ENCODE measurements at regions not wholly inside any gene's neighbourhood (a gene's known extent, or its start where the extent isn't known, plus 50 kb on each side); places are given as distances from the start of the nearest gene placed in this dataset.

DNA sequence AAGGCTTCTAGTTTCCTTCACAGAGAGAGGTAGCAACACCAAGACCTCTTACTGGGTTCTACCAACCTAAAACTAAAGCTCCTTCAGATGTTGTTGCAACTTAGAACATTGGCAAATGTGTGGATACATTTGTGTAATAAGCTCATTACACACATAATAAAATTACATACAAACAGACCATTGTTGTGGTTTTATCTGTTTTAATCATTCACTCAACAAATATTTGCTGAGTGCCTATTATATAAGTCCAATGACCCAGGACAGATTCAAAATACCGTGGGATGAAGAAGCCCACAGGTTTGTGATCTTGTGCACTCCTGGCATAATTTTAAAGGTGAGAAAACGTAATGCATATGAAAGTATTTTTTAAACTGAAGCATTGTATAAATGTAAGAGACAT, 160.4 kb upstream of the NPVF start:
- H3K4me3 ChIP-seq = no peak overlapping the region
- no peak overlapping the region for H3K27ac ChIP-seq

DNA sequence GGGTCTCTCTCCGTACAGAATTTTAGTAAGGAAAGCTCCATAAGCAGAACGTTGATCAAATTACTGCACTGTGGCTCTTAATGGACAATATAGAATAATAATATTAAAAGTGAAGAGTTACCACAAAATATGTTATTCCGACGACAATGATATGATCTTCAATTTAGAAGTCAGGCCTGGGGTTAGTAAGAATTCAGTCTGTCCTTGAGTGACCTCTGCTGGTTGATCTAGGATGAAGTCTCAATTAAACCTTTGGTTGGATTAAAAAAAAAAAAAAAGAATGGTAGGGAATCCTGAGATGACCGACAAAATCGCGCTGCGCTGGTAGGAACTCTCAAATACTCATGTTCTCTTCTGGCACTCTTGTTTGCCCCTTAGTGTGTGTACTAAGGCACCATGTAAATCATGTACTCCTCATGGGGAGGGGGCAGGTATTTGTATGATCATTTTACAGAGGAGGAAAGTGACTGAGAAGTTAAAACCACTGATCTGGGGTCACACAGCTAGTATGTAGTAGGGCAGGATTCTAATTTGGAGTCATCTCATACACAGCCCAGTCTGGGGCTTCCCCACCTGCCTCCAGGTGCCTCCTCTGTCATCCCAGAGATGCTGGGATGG, 161.3 kb upstream of the NPVF start:
- Histone ChIP-seq H3K4me3 (no peak overlapping the region), H3K27ac (peak overlapping the region in 1 of 21 experiments; percentile 57)

DNA sequence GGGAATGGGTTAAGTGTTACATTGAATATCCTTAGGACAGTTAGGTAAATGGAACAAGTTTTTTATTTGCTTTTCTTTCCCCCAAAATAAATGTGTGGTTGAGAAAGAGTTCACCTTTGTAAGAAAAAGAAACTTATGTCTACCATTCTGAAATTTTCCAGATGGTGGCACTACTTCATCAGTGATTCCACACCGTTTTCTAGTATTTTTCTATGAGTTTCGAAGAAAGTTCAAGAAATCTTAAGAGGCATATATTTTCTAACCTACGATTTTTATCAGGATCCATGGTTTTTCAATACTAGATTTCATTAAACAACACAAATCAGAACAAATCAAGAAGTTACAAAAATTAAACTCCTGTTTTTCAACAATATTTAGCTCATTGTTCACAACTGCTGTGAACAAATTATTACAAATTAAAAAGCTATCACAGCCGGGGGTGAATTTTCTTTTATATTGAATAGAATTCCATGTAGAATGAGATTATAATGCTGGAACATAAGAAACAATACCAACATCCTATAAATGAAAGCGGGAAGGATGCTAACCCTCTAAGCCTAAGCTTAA, 163.1 kb upstream of the NPVF start:
- H3K4me3 ChIP-seq = no peak overlapping the region
- H3K27ac ChIP-seq = no peak overlapping the region

DNA sequence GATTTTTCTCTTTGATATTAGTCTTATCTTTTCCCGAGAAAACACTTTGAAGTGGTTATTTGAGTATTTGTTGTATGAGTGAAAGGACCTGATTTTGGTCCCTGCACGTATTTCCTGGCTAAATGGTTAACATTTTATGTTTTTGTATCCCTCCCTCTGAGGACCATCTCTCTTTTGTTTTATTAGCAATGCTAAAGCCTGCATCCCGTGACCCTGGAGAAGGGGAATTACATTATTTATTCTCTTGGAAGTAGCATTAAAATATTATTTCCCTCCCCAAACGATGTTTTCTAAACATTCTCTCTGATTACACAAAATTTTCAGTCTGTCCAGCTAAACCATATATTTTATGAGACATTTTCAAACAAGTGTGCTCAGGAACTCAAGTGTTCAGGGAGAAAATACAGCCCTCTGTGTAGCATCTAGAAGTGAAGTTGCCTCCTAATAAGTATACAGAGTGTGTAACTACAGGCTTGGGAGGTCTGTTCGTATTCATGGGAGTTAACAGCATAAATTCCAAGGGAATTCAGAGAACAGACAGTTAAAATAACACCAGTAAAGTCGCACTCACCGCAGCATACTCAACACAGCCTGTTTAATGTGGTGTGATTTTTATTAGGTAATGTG, 163.8 kb upstream of the NPVF start:
- H3K4me3 ChIP-seq = no peak overlapping the region
- no peak overlapping the region for H3K27ac ChIP-seq

DNA sequence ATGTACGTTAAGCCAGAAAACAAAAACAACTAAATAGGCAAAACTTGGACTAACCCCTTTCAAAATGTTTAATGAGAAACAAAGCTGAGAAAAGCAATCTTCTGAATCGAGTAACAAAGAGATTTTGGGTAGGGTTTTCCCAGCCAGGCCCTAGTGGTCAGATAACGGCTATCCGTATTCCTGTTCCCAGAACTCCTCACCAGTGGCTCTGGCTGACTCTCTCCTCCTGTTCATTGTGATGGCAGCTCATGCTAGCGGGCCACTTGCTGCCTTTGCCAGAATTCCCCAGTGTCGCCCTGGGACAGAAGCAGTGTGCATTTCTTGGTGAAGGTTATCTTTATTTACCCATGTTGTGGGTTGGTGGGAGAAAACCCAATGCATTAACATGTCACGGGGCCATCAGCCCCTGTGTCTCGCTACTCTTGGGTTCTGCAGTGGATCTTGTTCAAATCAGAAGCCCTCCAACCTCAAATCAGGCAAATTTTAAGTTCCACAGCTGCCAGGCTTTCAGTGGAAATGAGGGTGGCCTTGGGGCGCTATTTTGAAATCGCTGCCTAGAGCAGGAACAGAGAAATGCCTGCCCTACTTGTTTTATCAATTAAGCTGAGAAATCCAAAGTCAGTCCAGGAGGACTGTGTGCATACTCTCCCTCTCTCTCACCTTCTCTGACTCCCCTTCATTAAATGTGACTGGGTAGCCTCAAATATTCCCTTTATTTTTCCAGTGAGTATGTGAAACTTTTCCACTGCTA, 164.5 kb upstream of the NPVF start:
- H3K27ac ChIP-seq = no peak overlapping the region

DNA sequence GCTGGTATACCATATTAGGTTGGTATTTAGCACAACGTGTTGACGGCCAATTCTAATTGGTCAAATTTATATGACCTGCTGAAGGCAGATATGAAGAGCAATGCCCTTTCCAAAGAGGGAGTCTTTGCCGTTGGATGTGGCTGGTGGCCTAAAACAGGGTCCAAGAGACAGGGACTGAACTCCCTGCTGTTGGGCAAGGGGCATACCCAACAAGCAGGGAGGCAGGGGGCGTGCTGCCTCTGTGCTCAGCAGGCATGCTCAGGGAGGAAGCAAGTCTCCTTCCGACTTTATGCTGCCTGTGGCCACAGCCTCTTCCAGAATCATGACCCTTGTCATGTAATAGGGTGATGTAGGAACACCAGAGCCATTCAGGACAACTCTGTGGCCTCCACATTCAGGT, 167.7 kb upstream of the NPVF start:
- no peak overlapping the region for H3K4me3 ChIP-seq
- no peak overlapping the region for H3K27ac ChIP-seq

More for the DNA sequence above, 164.5 kb upstream of the NPVF start:
- no peak overlapping the region for H3K4me3 ChIP-seq

DNA sequence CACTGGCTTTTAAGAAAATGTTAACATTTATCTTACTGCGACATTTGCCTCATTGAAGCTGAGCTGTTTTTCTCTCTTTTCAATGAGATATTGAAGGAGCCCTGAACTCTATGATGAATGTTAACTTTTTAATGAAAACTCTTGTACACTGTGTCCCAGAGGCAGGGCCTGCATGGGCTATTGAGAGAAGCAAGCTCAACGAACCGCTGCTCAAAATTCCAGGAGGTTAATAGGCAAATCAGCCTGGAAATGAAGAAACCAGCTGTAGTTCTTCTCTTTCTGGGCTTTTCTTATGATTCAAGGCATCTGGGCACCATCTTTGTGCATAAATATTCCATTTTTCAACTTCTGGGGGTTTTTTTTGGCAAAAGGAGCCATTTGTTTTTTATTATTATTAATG, 168.4 kb upstream of the NPVF start:
- Histone ChIP-seq H3K27ac (no peak overlapping the region), H3K4me3 (no peak overlapping the region)

DNA sequence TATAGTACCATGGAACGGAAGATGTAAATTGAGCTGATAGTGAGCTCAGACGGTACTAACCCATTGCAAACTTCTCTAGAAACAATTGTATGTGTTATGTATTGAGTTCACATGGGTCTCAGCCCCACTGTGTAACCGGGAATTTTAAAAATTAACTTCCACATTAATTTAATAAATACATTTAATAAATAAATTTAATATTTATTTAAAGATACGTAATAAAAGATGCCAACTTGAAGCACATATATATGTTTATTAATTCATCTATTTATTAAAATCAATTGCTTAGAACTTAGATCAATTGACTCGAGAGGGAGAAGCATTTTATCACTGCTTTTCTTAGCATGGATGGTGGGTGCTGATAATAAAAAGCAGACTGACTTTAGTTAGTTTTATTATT, 170.1 kb upstream of the NPVF start:
- H3K4me3 ChIP-seq = no peak overlapping the region
- no peak overlapping the region for H3K27ac ChIP-seq

DNA sequence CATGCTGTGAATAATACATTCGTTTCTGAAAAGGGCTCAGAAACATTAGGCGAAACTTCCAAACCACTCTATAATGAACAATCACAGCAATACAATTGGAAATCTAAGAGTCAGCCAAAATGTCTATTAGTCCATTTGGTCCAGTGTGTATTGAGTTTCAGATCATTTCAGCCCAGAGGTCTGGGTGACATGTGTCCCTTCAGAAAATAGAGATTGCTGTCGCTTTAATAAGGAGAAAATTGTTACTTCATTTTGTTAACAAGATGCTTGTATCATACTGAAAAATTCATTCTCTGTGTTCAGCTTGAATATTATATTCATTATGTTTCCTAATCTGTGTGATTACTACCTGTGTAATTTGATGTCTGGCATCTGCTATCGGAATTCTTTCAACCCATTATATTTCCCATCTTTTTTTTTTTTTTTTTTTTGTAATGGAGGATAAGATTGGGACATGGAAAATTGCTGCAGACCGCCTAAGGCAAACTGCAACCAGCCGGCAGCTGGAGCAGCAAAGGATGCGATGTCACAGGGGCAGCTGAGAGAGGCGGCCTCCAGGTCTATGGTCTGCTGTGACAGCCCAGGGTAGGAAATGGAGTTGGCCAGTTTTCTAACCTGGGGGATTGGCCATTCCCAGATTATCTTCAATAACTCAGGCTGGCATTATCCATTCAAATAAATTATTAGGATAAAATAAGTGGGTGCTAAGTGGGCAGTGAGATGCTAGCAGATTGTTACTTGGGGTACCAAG, 170.9 kb upstream of the NPVF start:
- H3K4me3 ChIP-seq = no peak overlapping the region

DNA sequence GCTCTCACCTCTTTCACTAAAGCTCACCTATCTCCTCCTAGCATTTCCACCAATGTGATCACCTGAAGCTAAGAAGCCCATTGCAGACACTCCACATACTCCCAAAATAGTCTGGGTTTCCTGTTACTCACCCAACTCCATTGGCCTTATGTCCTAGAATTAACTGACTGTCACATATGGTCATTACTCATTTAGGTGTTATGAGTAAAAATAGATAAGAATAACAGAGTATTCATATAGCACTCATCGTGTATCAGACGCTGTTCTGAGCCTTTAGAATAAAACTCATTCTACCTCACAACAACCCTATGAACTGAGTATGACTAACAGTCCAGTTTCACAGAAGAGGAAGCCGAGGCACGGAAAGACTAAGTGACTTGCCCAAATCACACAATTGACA, 174.2 kb upstream of the NPVF start:
- Histone ChIP-seq H3K4me3 (no peak overlapping the region), H3K27ac (no peak overlapping the region)

More for the DNA sequence above, 170.9 kb upstream of the NPVF start:
- no peak overlapping the region for H3K27ac ChIP-seq

DNA sequence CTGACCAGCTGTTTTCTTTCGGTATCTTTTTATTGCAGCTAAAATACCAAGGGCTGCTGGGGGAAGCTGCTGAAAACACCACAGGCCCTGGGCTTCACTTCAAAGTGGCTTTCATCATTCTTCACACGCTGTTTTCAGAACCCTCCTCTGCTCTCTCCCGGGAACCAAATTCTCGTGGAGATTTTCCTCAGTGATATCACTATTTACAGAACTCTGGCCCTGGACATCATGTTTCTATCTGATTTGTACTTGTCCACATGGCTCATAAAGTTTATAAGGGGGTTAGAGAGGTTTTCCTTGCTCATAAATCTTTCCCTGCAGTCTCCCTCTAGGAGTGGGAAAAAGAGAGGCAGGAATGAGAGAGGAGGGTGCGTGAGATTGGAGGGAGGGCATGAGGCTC, 177.4 kb upstream of the NPVF start:
- Histone ChIP-seq H3K27ac (no peak overlapping the region), H3K4me3 (no peak overlapping the region)

DNA sequence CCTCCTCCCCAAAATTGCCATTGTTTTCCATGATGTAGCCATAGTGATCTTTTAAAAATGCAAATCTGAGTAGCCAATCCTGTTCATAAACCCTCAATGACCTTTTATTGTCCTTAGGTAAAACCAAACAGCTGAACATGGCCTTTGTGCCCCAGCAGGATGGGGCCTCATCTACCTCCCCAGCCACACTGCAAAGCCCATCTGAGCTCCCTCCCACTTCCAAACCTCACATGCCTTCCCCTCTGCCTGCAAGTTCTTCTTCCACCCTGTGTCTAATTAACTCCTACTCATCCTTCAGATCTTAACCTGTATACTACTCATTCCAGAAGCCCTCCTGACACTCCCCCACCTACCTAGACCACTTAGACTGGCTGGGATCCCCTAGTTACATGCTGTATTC, 178.8 kb upstream of the NPVF start:
- Histone ChIP-seq H3K27ac (no peak overlapping the region), H3K4me3 (no peak overlapping the region)

DNA sequence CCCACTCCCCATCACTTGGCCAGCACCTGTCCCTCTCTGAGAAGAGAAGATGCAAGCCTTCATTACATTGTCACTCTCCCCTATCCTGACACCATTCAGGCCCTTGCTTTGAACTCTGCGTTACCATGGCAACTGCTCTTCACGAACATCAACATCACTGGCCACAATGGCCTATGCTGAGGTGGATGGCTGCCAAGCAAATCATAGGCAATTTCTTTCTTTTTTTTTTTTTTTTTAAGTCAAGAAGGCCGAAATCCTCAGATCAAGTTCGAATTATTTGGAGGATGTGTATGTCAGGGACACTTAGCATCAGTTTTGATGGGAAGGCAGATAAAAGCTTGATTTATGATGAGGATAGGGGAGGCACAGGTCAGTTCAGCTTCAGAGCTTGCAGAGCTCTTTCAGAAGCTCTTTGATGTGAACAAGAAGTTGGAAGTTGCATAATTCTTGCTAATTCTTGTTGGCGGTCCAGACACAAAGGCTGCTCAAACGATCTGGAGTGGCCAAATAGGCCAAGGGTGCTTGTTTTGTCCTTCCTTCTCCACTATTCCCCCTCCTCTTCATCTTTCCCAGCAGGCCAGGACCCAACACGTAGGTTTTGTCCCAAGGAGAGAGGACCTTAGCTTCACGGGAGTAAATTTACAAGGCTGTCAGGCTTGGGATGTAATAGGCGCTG, 179.9 kb upstream of the NPVF start:
- H3K4me3 ChIP-seq = no peak overlapping the region
- H3K27ac ChIP-seq = no peak overlapping the region

DNA sequence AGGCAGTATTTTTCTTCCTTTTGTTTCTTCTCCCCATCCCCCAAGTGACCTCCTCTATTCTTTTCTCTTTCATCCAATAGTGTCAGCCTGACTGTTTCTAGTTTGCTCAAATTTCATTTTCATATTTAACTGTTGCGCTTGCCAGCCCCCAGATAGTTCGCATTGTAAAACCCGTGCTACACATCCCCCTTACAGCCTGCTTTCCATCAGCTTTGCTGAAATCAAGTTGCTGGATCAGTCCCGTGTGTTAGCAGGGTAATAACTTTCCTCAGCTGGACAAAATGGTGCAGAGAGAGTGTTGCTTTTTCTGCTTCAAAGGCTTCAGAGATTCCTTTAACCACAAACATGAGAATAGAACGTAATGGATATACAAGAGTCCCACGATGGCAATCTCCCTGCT, 180.6 kb upstream of the NPVF start:
- Histone ChIP-seq H3K4me3 (no peak overlapping the region), H3K27ac (no peak overlapping the region)

DNA sequence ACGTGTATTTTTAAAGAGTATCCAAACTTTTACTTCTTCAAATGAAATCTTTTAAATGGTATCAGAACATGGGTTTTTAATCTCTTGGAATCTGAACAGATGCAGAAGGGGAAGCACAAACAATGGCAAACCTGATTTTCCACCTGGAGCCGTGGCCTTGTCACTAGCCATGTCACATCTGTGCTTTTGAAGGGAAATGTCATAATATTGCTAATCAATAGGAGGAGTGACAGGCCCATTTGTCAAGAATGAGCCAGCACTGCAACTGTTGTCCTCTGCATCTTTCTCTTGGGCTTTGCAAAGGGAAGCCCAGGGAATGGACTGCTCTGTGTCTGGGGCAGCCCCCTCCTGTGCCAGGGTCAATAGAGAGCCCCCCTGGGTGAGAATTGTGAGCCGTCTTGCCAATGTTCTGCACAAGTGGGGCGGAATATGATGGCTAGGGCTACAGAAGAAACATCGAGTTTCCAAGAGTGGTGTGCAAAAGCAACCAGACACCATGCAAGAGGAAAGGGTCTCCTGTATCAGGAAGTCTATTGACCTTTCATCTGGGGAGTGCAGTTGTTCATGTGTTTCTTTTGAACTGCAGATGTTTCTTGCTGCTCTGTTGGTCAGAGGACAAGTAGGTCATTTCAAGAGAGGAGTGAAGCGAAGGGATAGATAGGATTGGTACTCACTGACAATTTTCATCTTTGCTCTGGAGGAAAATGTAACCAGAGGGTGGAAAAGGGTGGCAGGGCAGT, 181.8 kb upstream of the NPVF start:
- Histone ChIP-seq H3K27ac (no peak overlapping the region), H3K4me3 (no peak overlapping the region)

DNA sequence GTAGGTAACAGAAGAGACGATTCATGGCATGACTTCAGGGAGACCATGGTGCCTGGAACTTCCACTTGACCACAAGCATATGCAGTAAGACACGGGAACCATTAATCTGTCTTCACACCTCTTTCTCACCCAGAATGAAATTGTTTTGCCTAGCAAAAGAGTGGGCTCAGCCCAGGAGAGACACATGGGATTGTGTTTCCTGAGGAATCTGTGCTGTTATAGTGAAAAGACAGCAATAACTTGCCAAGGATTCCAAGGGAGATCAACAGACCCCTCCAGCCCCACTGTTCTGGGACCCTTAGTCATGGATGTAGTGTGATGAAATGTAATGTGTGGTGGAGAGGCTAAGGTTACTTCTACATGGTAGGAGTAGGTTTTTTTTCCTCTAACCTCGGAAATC, 192.5 kb upstream of the NPVF start:
- Histone ChIP-seq H3K27ac (no peak overlapping the region), H3K4me3 (no peak overlapping the region)

DNA sequence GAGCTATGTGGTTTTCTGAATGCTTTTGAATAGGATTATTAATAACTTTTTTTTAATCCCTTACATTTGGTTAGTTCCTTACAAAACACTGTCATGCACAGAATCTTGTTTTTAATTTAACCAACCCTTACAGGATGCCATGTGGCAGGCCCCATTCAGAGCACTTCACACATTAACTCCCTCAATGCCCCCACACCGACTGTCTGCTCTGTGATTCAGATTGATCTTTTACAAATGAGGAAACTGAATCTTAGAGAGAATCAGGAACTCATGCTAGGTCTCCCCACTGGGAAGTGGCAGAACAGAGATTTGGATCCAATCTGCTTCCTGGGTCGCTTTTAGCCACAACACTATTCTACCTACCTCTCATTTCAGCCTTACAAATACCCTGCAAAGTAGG, 195.8 kb upstream of the NPVF start:
- Histone ChIP-seq H3K27ac (no peak overlapping the region), H3K4me3 (no peak overlapping the region)

DNA sequence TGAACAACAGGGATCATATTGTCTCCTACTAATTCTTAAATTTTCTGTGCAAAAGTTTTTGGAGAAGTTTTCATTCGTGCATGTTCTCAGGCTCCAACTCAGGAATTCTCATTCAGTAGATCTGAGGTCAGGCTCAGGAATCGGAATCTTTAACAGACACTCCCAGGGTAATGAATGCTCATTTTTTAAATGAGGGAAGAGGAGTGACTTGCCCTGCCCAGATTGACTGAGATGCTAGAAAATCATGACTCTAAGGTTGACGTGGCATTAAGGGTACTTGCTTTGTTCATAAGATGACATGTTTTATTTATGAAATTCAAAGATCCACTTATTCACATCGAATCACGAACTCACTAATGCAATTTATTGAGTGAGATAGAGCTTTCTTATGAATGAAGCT, 196.6 kb upstream of the NPVF start:
- Histone ChIP-seq H3K27ac (no peak overlapping the region), H3K4me3 (no peak overlapping the region)

DNA sequence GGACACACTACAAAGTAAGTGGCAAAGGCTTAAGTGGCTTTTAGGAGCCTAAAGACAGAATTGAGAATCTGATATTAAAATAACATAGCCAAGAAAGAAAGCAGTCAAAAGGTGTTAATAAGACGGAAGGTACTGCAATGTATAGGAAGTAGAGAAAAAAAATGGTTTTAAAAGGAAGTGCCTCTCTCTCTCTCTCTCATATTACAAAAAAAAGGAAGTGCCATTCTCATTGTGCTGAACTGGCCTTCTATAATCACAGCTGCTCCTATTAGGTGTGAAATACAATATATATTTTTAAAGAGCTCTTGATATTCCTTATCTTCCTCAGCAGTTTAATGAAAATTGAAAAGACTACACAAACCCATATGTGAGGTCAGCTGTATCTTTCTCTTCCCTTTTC, 199.4 kb upstream of the NPVF start:
- Histone ChIP-seq H3K4me3 (no peak overlapping the region), H3K27ac (no peak overlapping the region)
